GM19452 (cell line): ENCODE measurements at regions not wholly inside any gene's neighbourhood (a gene's known extent, or its start where the extent isn't known, plus 50 kb on each side); places are given as distances from the start of the nearest gene placed in this dataset.
"Not testable (repeated sequence)": the region's sequence is repeated elsewhere in the genome, so short reads cannot be mapped to it uniquely, and the experiment has no call there.

Source experiments
- ATAC-seq: cut with Tn5 transposase; IDR thresholded peaks from one replicate; pipeline ENCODE4 v1.9.1; 2021; ENCODE audit not compliant: unreplicated experiment

- ATAC-seq: no peak
Observed at GRCh38 chr3:144665567-144666053, 694.0 kb downstream of the DIPK2A start.

DNA sequence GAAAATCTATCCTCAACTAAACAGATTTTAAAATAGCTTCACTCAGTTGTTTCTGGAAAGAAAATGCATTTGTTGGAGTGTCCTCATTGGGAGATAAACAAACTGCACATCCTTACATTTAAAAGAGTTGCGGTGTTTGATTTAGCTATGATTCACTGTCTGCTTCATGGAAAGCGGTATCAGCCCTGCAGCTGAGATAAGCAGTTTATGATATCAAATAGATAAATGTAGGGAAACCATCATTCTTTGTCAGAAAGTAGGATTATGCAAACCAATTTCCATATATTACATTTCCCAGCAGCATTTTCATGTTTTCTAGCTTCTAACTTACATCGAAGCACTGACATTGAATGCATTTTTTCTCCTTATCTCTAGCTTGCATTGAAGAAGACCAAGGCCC is 698.9 kb downstream of the DIPK2A start:
- no peak for ATAC-seq

- ATAC-seq: no peak
Observed at GRCh38 chr3:144677103-144677502, 705.5 kb downstream of the DIPK2A start.

GRCh38 chr3:144683065-144683464 is 711.4 kb downstream of the DIPK2A start:
- ATAC-seq: no peak

- ATAC-seq: no peak
Observed at GRCh38 chr3:144687862-144688261, 716.2 kb downstream of the DIPK2A start.

GRCh38 chr3:144692488-144692887 is 720.9 kb downstream of the DIPK2A start:
- ATAC-seq: no peak

GRCh38 chr3:144708437-144708836 is 736.8 kb downstream of the DIPK2A start:
- no peak for ATAC-seq

DNA sequence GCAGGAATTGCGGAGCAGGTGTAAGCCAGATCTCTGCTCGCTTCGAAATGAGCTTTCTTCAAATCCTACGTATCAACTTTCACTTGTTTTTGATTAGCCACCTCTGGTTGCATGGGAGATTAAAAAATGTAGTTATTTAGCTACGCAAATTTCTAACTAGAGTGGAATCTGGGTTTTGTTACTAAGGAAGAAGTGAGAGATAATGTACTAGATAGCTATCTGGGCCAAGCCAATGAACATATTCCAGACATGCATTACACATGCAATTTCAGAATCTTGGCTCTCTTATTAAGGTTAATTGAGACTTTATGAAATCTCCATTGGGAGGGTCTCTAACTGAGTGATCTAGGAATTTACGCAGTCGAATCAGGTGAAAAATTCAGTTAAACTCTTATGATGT is 765.7 kb downstream of the DIPK2A start:
- no peak for ATAC-seq

GRCh38 chr3:144743225-144743668 is 771.6 kb downstream of the DIPK2A start:
- ATAC-seq: no peak

GRCh38 chr3:144744473-144744872 is 772.9 kb downstream of the DIPK2A start:
- no peak for ATAC-seq

DNA sequence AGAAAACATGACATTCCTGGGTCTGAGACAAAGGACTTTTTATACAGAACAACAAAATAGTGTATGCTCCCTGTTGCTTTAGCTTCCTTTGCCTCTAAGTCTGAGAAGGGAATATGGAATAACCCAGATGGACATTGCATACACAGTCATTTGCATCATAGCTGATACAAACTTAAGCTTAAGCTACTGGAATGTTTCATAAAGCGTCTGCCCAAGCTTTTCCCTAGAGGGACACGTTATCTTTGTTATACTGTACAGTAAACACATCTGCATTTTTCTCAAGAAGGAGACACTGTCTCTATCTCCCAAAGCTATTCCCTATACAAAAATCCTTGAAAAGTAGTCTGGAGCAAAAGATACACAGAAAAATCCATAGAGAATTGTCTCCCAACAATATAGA is 775.0 kb downstream of the DIPK2A start:
- ATAC-seq: no peak

DNA sequence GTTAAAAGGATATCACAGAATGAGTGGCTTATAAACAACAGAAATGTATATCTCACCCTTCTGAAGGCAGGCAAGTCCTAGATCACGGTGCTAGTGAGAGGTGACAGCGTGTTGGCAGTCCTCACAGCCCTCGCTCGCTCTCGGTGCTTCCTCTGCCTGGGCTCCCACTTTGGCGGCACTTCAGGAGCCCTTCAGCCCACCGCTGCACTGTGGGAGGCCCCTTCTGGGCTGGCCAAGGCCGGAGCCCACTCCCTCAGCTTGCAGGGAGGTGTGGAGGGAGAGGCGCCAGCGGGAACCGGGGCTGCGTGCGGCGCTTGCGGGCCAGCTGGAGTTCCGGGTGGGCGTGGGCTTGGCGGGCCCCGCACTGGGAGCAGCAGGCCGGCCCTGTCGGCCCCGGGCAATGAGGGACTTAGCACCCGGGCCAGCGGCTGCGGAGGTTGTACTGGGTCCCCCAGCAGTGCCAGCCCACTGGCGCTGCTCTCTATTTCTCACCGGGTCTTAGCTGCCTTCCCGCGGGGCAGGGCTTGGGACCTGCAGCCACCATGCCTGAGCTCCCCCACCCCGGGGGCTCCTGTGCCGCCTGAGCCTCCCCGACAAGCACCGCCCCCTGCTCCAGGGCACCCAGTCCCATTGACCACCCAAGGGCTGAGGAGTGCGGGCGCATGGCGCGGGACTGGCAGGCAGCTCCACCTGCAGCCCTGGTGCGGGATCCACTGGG is 778.1 kb downstream of the DIPK2A start:
- ATAC-seq: not testable (repeated sequence)

GRCh38 chr3:144754076-144754783 is 782.6 kb downstream of the DIPK2A start:
- no peak for ATAC-seq

- no peak for ATAC-seq
Observed at GRCh38 chr3:144756704-144757440, 785.2 kb downstream of the DIPK2A start.

DNA sequence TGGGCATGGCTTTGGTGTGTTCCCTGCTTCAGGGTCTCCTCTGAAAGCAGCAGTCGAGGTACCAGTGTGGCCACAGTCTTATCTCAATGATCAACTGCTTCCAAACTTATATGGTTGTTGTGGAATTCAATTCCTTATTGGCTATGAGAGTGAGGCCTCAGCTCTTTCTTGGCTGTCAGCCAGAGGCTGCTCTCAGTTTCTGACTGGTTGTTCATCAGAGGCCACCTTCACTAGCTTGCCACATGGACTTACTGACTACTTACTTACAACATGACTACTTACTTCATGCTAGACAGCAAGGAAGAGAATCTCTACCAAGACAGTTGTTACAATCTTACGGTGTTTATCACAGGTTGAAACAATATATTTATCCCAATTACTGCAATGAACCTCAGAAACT is 789.2 kb downstream of the DIPK2A start:
- no peak for ATAC-seq

DNA sequence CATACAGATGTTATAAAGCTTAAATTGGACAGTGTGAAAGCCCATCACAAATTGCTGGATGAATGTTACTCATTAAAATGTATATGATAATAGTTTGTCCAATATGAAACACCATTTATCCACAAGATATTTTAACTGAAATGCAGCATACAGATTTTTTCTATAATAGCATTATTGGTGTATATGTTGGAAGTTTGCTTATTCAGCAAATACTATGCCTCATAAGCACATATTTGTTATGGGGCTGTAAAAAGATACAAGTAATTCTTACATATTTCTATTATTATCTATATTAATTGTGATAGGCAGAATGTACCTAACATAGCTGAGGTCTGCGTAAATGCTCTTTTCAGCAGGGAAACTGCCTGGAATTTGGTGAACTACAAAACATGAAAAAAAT is 790.5 kb downstream of the DIPK2A start:
- no peak for ATAC-seq

DNA sequence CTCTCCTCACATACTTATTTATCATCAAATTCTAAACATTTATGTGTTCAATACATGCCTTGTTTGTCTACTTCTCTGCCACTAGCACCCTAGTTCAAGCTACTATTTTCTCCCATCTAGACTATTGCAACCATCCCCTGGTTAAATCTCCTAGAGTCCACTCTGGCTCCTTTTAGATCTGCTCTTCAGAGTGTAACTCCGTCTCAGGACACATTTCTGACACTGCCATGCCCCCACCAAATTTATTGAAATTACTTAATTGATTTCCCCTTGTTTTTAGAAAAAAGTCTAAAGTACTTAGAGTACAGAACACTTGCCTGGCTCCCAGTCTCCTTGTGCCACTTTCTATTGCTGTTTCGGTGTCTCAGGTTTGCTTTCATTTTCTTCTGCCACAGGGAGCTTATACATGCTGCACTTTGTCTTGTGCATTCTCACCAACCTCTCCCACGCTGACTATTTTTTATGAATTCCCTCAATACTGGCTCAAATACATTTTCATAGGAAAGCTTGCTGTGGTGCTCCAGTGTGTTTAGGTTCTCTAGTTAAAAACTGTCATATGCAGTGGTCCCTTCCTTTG is 792.3 kb downstream of the DIPK2A start:
- ATAC-seq: peak; percentile 86

DNA sequence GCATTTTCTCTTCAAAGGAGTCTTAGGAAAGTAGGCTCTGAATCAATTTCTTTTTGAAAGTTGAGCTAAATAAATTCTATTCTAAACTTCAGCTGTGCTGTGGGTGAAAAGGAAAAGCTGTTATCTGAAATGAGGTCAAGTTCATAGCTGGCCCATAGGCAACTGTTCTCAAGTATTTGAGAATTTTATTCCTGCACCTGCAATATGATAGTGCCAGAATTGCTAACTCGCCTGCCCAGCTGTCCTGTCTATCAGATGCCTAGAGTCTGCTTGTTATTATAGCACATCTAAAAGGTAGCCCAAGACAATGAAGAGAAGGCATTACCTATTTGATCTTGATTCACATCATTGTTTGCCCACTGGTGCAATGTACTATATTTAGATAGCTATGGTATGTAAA is 798.7 kb downstream of the DIPK2A start:
- ATAC-seq: no peak

- no peak for ATAC-seq
Observed at GRCh38 chr3:144770915-144771351, 799.3 kb downstream of the DIPK2A start.

DNA sequence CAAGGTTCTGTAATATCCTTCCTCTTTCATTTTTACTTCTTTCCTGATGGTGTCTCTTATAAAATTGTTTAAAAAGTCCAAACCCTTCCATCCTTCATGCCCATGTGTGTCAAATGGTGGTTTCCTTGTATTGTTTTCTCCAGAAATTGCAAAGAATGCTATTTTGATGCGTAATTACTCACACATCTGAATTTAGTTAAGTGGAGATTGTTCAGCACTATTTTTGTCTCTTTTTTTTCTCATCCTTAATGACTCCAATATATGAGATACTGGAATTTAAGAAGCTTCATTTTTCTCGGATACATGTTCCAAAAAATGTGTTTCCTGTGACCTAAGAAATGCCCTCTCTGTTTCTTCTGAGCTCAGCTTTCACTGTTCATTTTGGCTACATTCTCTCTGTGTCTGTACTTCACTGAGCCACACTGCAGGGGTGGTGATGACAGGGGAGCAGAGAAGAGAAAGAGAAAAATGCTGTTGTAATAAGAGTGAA is 799.8 kb downstream of the DIPK2A start:
- ATAC-seq: no peak

GRCh38 chr3:144772372-144772771 is 800.7 kb downstream of the DIPK2A start:
- ATAC-seq: no peak
